ENCODE measurements at regions not wholly inside any gene's neighbourhood (a gene's known extent, or its start where the extent isn't known, plus 50 kb on each side); places are given as distances from the start of the nearest gene placed in this dataset.
"Not testable (repeated sequence)": the region's sequence is repeated elsewhere in the genome, so short reads cannot be mapped to it uniquely, and the experiment has no call there.

DNA sequence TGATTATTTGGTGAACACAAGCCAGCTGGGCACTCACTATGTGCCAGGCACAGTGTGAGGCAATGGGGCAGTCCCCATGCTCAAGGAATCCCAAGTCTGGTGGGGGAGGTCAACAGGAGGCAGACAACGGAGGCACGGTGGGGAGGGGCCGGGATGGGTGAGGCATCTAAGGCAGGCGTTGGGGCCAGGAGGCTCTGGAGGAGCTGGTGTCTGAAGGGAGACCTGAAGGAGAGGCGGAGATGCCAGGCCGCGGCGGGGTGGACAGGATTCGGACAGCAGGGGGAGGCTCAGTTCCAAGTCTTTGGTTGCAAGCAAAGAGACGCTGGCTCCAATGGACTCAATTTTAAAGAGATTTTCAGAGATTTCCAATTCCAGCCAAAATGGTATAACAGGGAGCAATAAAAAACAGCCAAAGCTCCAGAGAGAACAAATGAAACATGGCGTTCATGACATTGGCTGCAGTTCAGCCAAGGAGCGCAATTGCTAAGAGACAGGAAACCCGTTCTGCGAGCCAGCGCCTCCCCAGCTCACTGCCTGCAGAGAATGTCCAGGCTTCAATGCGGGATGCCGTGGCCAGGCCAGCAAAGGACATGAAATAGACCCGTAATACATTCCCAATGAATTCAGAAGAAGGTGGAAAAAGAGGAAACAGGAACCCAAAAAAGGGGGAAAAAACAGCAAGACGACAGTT, 105.2 kb upstream of the LRPAP1 start:
- Histone ChIP-seq H3K4me1 (no peaks in the 10 kb centered on the region), H3K4me3 (no peak overlapping the region), H3K4me2 (no peak overlapping the region), H3K9me3 (no peaks in the 10 kb centered on the region), H3K27ac (no peak overlapping the region)
- FAIRE-seq = no peak
- no peak for DNase-seq (ENCODE audit: low read depth in 1 of 2, low spot score in 1 of 2)
- CTCF ChIA-PET = no interaction called here
- POLR2A ChIA-PET = no interaction called here
- WGBS (ENCODE audit: missing lambda C conversion rate) = 47% methylated on average over 17 of the region's 19 CpGs
- TF ChIP-seq HEYL (CRISPR knock-in tag; IDR thresholded peaks at IDR 0.05) (no peak), KDM1A (IDR thresholded peaks at IDR 0.05; ENCODE audit: low read depth) (no peak), CHD4 (IDR thresholded peaks at IDR 0.05; ENCODE audit: borderline replicate concordance) (no peak), RCOR1 (IDR thresholded peaks at IDR 0.05; ENCODE audit: low read depth, low read length) (no peak), HDAC2 (IDR thresholded peaks at IDR 0.05) (no peak), MAZ (IDR thresholded peaks at IDR 0.05; ENCODE audit: borderline replicate concordance, low read depth, low read length) (no peak)
- TF ChIP-seq, protein P1, sequence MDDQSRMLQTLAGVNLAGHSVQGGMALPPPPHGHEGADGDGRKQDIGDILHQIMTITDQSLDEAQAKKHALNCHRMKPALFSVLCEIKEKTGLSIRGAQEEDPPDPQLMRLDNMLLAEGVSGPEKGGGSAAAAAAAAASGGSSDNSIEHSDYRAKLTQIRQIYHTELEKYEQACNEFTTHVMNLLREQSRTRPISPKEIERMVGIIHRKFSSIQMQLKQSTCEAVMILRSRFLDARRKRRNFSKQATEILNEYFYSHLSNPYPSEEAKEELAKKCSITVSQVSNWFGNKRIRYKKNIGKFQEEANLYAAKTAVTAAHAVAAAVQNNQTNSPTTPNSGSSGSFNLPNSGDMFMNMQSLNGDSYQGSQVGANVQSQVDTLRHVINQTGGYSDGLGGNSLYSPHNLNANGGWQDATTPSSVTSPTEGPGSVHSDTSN (IDR thresholded peaks at IDR 0.05) = no peak
- no peak for ATAC-seq

DNA sequence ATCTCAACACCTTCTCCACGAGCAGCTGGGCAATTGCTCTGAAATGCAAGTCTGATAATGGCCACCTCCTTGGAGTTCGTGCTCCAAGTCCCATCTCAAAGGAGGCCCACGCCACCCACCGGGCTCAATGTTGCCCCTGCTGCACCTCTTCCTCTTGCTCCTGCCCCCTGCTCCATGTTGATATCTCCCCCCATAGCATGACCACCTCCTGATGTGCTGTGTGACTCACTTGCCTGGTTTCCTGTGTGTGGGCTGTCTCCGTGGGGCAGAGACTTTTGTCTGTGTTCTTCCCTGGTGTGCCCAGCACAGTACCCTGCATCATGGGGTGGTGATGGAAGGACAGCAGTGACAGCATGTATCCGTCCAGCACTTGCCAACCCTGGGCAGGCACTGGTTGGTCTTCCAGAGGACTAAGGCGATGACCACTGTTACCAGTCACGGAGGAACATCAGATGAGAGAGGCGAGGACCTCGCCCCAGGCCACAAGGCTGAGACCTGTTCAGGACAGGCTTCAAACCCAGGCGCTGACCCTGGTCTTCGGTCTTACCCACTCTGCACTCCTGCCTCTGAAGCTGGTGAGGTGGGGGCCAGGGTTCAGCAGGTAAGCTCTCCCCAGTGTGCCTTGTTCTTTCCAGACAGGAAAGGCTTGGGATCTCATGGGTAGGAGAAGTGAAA, 104.6 kb upstream of the LRPAP1 start:
- no peak for ATAC-seq
- DNase-seq (ENCODE audit: low read depth in 1 of 2, low spot score in 1 of 2) = no peak
- H3K9me3 ChIP-seq = no peaks in the 10 kb centered on the region
- CTCF ChIA-PET = no interaction called here
- FAIRE-seq = no peak
- TF ChIP-seq TP53 (CRISPR knock-in tag; IDR thresholded peaks at IDR 0.05) (no peak), BHLHE40 (IDR thresholded peaks at IDR 0.05; ENCODE audit: low read depth, low read length) (no peak), JUN (IDR thresholded peaks at IDR 0.05) (no peak), ZNF302 (CRISPR knock-in tag; IDR thresholded peaks at IDR 0.05) (no peak), FOSB (CRISPR knock-in tag; IDR thresholded peaks at IDR 0.05) (no peak)
- TF ChIP-seq, protein P2, sequence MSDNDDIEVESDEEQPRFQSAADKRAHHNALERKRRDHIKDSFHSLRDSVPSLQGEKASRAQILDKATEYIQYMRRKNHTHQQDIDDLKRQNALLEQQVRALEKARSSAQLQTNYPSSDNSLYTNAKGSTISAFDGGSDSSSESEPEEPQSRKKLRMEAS (IDR thresholded peaks at IDR 0.05) = no peak
- TF ChIP-seq, protein P3, sequence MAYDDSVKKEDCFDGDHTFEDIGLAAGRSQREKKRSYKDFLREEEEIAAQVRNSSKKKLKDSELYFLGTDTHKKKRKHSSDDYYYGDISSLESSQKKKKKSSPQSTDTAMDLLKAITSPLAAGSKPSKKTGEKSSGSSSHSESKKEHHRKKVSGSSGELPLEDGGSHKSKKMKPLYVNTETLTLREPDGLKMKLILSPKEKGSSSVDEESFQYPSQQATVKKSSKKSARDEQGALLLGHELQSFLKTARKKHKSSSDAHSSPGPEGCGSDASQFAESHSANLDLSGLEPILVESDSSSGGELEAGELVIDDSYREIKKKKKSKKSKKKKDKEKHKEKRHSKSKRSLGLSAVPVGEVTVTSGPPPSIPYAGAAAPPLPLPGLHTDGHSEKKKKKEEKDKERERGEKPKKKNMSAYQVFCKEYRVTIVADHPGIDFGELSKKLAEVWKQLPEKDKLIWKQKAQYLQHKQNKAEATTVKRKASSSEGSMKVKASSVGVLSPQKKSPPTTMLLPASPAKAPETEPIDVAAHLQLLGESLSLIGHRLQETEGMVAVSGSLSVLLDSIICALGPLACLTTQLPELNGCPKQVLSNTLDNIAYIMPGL (CRISPR knock-in tag; IDR thresholded peaks at IDR 0.05; ENCODE audit: borderline replicate concordance) = no peak
- TF ChIP-seq, protein P1 (IDR thresholded peaks at IDR 0.05) = no peak
- POLR2A ChIA-PET = no interaction called here
- H3K4me3 ChIP-seq = no peak overlapping the region
- 23% methylated on average over 6 of the region's 12 CpGs for WGBS (ENCODE audit: missing lambda C conversion rate)
- H3K4me2 ChIP-seq = no peak overlapping the region
- no peaks in the 10 kb centered on the region for H3K4me1 ChIP-seq
- H3K27ac ChIP-seq = no peak overlapping the region

DNA sequence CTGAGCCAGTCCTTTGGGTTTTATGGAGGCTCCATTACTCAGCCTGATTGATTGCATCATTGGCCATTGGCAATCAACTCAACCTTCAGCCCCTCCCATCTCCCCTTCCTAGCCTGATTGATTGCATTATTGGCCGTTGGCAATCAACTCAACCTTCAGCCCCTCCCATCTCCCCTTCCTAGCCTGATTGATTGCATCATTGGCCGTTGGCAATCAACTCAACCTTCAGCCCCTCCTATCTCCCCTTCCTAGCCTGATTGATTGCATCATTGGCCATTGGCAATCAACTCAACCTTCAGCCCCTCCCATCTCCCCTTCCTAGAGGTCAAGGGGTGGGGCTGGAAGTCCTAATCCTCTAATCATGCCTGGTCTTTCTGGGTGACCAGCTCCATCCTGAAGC, 103.8 kb upstream of the LRPAP1 start:
- DNase-seq (ENCODE audit: low read depth in 1 of 2, low spot score in 1 of 2); FAIRE-seq: not testable (repeated sequence)

More for the DNA sequence above, 103.8 kb upstream of the LRPAP1 start:
- 19% methylated on average over 2 of the region's 2 CpGs for WGBS (ENCODE audit: missing lambda C conversion rate)
- H3K4me1 ChIP-seq, H3K9me3 ChIP-seq, H3K27ac ChIP-seq, CTCF ChIA-PET, POLR2A ChIA-PET, H3K4me3 ChIP-seq, H3K4me2 ChIP-seq, ATAC-seq: not testable (repeated sequence)

All from A549 (cell line).